HG02852 (cell line): ENCODE measurements at regions not wholly inside any gene's neighbourhood (a gene's known extent, or its start where the extent isn't known, plus 50 kb on each side); places are given as distances from the start of the nearest gene placed in this dataset.
"Not testable (repeated sequence)": the region's sequence is repeated elsewhere in the genome, so short reads cannot be mapped to it uniquely, and the experiment has no call there.

ENCODE experiments used
- ATAC-seq: cut with Tn5 transposase; IDR thresholded peaks from one replicate; pipeline ENCODE4 v1.9.1; 2021; ENCODE audit warnings: mild to moderate bottlenecking, moderate library complexity; ENCODE audit not compliant: unreplicated experiment

- no peak for ATAC-seq
These were observed 685.1 kb upstream of the SLC8A1 start for GRCh38 chr2:41137031-41137430.

- no peak for ATAC-seq
These were observed 689.4 kb upstream of the SLC8A1 start for GRCh38 chr2:41141146-41141791.

- no peak for ATAC-seq
These were observed 690.6 kb upstream of the SLC8A1 start for GRCh38 chr2:41142478-41142877.

- ATAC-seq = no peak
These were observed 693.2 kb upstream of the SLC8A1 start for GRCh38 chr2:41145066-41145465.

GRCh38 chr2:41149054-41149453 is 697.2 kb upstream of the SLC8A1 start:
- ATAC-seq = no peak

- no peak for ATAC-seq
These were observed 699.9 kb upstream of the SLC8A1 start for GRCh38 chr2:41151746-41152145.

GRCh38 chr2:41152318-41152717 is 700.4 kb upstream of the SLC8A1 start:
- ATAC-seq = no peak

- no peak for ATAC-seq
These were observed 708.5 kb upstream of the SLC8A1 start for GRCh38 chr2:41160439-41160838.

GRCh38 chr2:41167014-41167413 is 715.1 kb upstream of the SLC8A1 start:
- no peak for ATAC-seq

GRCh38 chr2:41169744-41170143 is 717.9 kb upstream of the SLC8A1 start:
- ATAC-seq = no peak

GRCh38 chr2:41170589-41170988 is 718.7 kb upstream of the SLC8A1 start:
- ATAC-seq = no peak

GRCh38 chr2:41180387-41180786 is 728.5 kb upstream of the SLC8A1 start:
- no peak for ATAC-seq

GRCh38 chr2:41182961-41183360 is 731.1 kb upstream of the SLC8A1 start:
- ATAC-seq = no peak

- ATAC-seq = no peak
These were observed 735.7 kb upstream of the SLC8A1 start for GRCh38 chr2:41187376-41188122.

- ATAC-seq = no peak
These were observed 742.3 kb upstream of the SLC8A1 start for GRCh38 chr2:41194230-41194629.

- ATAC-seq = no peak
These were observed 745.9 kb upstream of the SLC8A1 start for GRCh38 chr2:41197781-41198180.

- no peak for ATAC-seq
These were observed 747.4 kb upstream of the SLC8A1 start for GRCh38 chr2:41199334-41199733.

- no peak for ATAC-seq
These were observed 752.4 kb upstream of the SLC8A1 start for GRCh38 chr2:41204315-41204714.

GRCh38 chr2:41206004-41206403 is 754.1 kb upstream of the SLC8A1 start:
- no peak for ATAC-seq

- ATAC-seq = no peak
These were observed 755.7 kb upstream of the SLC8A1 start for GRCh38 chr2:41207578-41207977.

GRCh38 chr2:41210030-41210429 is 758.1 kb upstream of the SLC8A1 start:
- not testable (repeated sequence) for ATAC-seq

- ATAC-seq = no peak
These were observed 765.1 kb upstream of the SLC8A1 start for GRCh38 chr2:41216978-41217377.

- ATAC-seq = no peak
These were observed 770.7 kb upstream of the SLC8A1 start for GRCh38 chr2:41222593-41222992.
